ENCODE measurements at regions not wholly inside any gene's neighbourhood (a gene's known extent, or its start where the extent isn't known, plus 50 kb on each side); places are given as distances from the start of the nearest gene placed in this dataset.

DNA sequence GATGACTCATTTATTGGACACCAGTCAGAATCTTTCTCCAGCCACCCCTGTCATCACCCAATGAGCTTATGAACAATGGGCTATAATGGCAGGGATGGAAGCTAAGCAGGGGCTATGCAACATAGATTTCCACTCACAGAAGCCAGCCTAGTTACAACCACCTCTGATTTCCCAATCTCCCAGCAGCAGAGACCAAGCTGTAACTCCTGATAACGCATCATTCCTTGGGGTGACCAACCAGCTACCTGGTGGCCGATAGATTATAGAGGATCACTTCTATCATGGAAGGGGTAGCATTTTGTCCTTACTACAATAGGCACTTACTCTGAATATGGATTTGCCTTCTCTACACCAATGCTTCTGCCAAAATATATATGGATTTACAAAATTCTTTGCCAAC, 302.3 kb upstream of the ATXN7L3B start:
- H3K27ac ChIP-seq: no peak overlapping the region
- intact Hi-C loops (cut with DNase I; ENCODE audit: low total_unique reads): no loop called here
- no peak overlapping the region for H3K4me3 ChIP-seq
- no peaks in the 10 kb centered on the region for H3K36me3 ChIP-seq
- H3K27me3 ChIP-seq: no peaks in the 10 kb centered on the region
- DNase-seq: no peak
- H3K9me3 ChIP-seq: peaks cover 0 to 15% (median 5%) of the 10 kb centered on the region in 4 donors
- H3K4me1 ChIP-seq: no peaks in the 10 kb centered on the region
- 85 to 92% (median 90%) methylated on average over 2 of the region's 2 CpGs for whole genome bisulfite sequencing, 5 donors
- TF ChIP-seq POLR2A (IDR thresholded peaks at IDR 0.05): no peak
- TF ChIP-seq EP300 (IDR thresholded peaks at IDR 0.05): no peak
- TF ChIP-seq POLR2AphosphoS5 (IDR thresholded peaks at IDR 0.05): no peak
- no peak for TF ChIP-seq CTCF (IDR thresholded peaks at IDR 0.05)

- intact Hi-C loops (cut with DNase I; ENCODE audit: low total_unique reads): no loop called here
- 81 to 91% (median 86%) methylated on average over 1 of the region's 1 CpG for WGBS, 5 donors
These were observed 296.3 kb upstream of the ATXN7L3B start for GRCh38 chr12:74241341-74241740.

GRCh38 chr12:74242088-74242487, 295.5 kb upstream of the ATXN7L3B start:
- Histone ChIP-seq H3K4me3 (no peak overlapping the region), H3K4me1 (no peaks in the 10 kb centered on the region), H3K9me3 (peaks cover 0 to 15% (median 5%) of the 10 kb centered on the region in 4 donors), H3K27me3 (no peaks in the 10 kb centered on the region), H3K36me3 (no peaks in the 10 kb centered on the region), H3K27ac (no peak overlapping the region)
- no peak for DNase-seq
- TF ChIP-seq POLR2A (IDR thresholded peaks at IDR 0.05) (no peak), POLR2AphosphoS5 (IDR thresholded peaks at IDR 0.05) (no peak), CTCF (IDR thresholded peaks at IDR 0.05) (no peak), EP300 (IDR thresholded peaks at IDR 0.05) (no peak)
- intact Hi-C loops (cut with DNase I; ENCODE audit: low total_unique reads): no loop called here
- 86 to 100% (median 93%) methylated on average over 1 to 2 of the region's 2 CpGs for WGBS, 5 donors

More at GRCh38 chr12:74241341-74241740, 296.3 kb upstream of the ATXN7L3B start:
- H3K9me3 ChIP-seq: peaks cover 0 to 15% (median 5%) of the 10 kb centered on the region in 4 donors
- no peak overlapping the region for H3K27ac ChIP-seq
- no peak for DNase-seq
- H3K4me3 ChIP-seq: no peak overlapping the region
- H3K36me3 ChIP-seq: no peaks in the 10 kb centered on the region
- H3K4me1 ChIP-seq: no peaks in the 10 kb centered on the region
- TF ChIP-seq EP300 (IDR thresholded peaks at IDR 0.05) (no peak), CTCF (IDR thresholded peaks at IDR 0.05) (no peak), POLR2A (IDR thresholded peaks at IDR 0.05) (no peak), POLR2AphosphoS5 (IDR thresholded peaks at IDR 0.05) (no peak)
- H3K27me3 ChIP-seq: no peaks in the 10 kb centered on the region

DNA sequence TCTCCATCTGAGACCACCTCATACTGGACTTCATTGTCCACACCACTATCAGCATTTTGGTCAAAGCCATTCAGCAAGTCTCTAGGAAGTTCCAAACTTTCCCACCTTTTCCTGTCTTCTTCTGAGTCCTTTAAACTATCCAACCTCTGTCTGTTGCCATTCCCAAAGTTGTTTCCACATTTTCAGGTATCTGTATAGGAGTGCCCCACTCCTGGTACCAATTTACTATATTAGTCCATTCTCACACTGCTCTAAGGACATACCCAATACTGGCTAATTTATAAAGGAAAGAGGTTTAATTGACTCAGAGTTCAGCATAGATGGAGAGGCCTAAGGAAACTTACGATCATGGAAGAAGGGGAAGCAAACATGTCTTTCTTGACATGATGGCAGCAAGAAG, 292.2 kb upstream of the ATXN7L3B start:
- TF ChIP-seq CTCF (IDR thresholded peaks at IDR 0.05) (no peak), POLR2A (IDR thresholded peaks at IDR 0.05) (no peak), POLR2AphosphoS5 (IDR thresholded peaks at IDR 0.05) (no peak), EP300 (IDR thresholded peaks at IDR 0.05) (no peak)
- WGBS, 5 donors: 79 to 94% (median 88%) methylated on average over 1 of the region's 1 CpG
- no peak overlapping the region for H3K27ac ChIP-seq
- no peak for DNase-seq
- intact Hi-C loops (cut with DNase I; ENCODE audit: low total_unique reads): no loop called here
- H3K9me3 ChIP-seq: no peaks in the 10 kb centered on the region
- no peaks in the 10 kb centered on the region for H3K36me3 ChIP-seq
- no peaks in the 10 kb centered on the region for H3K4me1 ChIP-seq
- no peaks in the 10 kb centered on the region for H3K27me3 ChIP-seq
- no peak overlapping the region for H3K4me3 ChIP-seq
